DMS53 treated with DMSO at 0.1 percent for 48 hours (cell line): ENCODE measurements at regions not wholly inside any gene's neighbourhood (a gene's known extent, or its start where the extent isn't known, plus 50 kb on each side); places are given as distances from the start of the nearest gene placed in this dataset.
"Not testable (repeated sequence)": the region's sequence is repeated elsewhere in the genome, so short reads cannot be mapped to it uniquely, and the experiment has no call there.

Experiments used
- DNase-seq: peaks from one replicate; lab custom pipeline; 2025; ENCODE audit not compliant: unreplicated experiment; lab: John Stamatoyannopoulos, UW

GRCh38 chr6:155646443-155646842 lies 190.8 kb upstream of the NOX3 start:
- no peak for DNase-seq

- peak; percentile 84 for DNase-seq
Observed at GRCh38 chr6:155645325-155645724, 189.7 kb upstream of the NOX3 start.

GRCh38 chr6:155641603-155642002 lies 186.0 kb upstream of the NOX3 start:
- no peak for DNase-seq

GRCh38 chr6:155638200-155638599 lies 182.6 kb upstream of the NOX3 start:
- DNase-seq: no peak

GRCh38 chr6:155635416-155635815 lies 179.8 kb upstream of the NOX3 start:
- DNase-seq: no peak

- no peak for DNase-seq
Observed at GRCh38 chr6:155630085-155630484, 174.4 kb upstream of the NOX3 start.

- no peak for DNase-seq
Observed at GRCh38 chr6:155629652-155630051, 174.0 kb upstream of the NOX3 start.

GRCh38 chr6:155628306-155628705 lies 172.7 kb upstream of the NOX3 start:
- DNase-seq: no peak

GRCh38 chr6:155627722-155628212 lies 172.1 kb upstream of the NOX3 start:
- DNase-seq: not testable (repeated sequence)

- no peak for DNase-seq
Observed at GRCh38 chr6:155623450-155624178, 168.0 kb upstream of the NOX3 start.

- no peak for DNase-seq
Observed at GRCh38 chr6:155614606-155615005, 159.0 kb upstream of the NOX3 start.

GRCh38 chr6:155611742-155612141 lies 156.1 kb upstream of the NOX3 start:
- no peak for DNase-seq

- DNase-seq: no peak
Observed at GRCh38 chr6:155604991-155605390, 149.4 kb upstream of the NOX3 start.

GRCh38 chr6:155599561-155599960 lies 143.9 kb upstream of the NOX3 start:
- DNase-seq: no peak

GRCh38 chr6:155599160-155599559 lies 143.5 kb upstream of the NOX3 start:
- no peak for DNase-seq

GRCh38 chr6:155595284-155595683 lies 139.6 kb upstream of the NOX3 start:
- no peak for DNase-seq

GRCh38 chr6:155591741-155592140 lies 136.1 kb upstream of the NOX3 start:
- DNase-seq: no peak

- DNase-seq: no peak
Observed at GRCh38 chr6:155589190-155589589, 133.6 kb upstream of the NOX3 start.

GRCh38 chr6:155587817-155588216 lies 132.2 kb upstream of the NOX3 start:
- no peak for DNase-seq

- DNase-seq: no peak
Observed at GRCh38 chr6:155586090-155586489, 130.5 kb upstream of the NOX3 start.

GRCh38 chr6:155584006-155584405 lies 128.4 kb upstream of the NOX3 start:
- no peak for DNase-seq

- DNase-seq: no peak
Observed at GRCh38 chr6:155582016-155582991, 126.7 kb upstream of the NOX3 start.
